ENCODE measurements at regions not wholly inside any gene's neighbourhood (a gene's known extent, or its start where the extent isn't known, plus 50 kb on each side); places are given as distances from the start of the nearest gene placed in this dataset.

- in situ Hi-C loops (cut with HindIII; ENCODE audit: low pct_unique_long_range_greater_than_20kb, low sequenced_read_pairs) = no loop called here
Measured at GRCh38 chr4:108393890-108394472, 225.2 kb upstream of the LEF1 start.

DNA sequence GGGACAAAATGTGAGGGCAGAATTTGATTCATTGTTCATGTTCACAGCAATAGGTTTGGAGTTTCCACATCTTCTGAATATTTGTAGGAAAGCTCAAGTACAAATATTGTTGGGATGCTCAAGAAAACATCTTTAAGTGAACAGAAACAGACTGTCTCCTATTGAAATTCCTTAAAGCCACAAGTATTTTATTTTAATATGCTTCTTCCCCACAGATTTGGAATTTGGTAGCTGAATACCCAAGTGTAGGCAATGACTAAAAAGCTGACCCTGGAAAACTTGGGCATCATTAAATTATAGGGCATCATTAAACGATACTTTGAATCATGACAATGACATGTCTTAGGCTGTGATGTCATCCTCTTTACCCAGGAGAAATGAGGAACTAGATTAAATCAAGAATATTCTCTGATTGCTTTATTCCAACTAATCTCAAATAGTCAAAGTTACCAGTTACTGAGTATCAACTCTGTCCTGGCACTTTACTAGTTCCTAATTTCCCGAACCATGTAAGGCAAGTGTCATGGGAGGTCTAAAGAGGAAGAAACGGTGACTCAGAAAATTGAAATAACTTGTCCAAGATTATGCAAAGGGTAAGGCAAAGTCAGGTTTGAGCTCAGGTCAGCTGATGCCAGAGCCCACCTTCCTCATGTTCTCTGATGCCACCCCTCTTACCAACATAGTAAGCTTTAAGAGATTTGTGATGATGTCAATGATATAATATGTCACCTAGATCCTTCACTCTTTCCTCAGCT, 223.1 kb upstream of the LEF1 start:
- in situ Hi-C loops (cut with HindIII; ENCODE audit: low pct_unique_long_range_greater_than_20kb, low sequenced_read_pairs) = no loop called here

More at GRCh38 chr4:108393890-108394472, 225.2 kb upstream of the LEF1 start:
- peak; percentile 37 for DNase-seq (ENCODE audit: low read depth, low spot score)

DNA sequence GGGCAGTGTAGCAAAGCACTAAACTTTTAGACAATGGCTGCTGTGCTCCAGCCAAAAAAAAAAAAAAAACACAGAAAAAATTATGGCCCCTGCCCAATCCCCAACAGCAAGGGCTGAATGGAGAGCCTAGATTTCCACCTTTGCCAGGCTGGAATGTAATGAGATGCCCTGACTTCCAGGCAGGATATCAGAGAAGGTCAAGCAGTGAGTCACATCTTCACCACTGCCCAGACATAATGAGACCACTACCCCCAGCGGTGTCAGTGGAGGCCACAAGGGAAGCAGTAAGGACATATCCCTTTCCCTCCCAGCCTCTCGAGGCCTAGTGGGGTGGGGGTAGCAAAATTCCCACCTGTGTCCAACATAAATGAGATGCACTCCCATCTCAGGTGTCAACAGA, 216.3 kb upstream of the LEF1 start:
- peak; percentile 36 for DNase-seq (ENCODE audit: low read depth, low spot score)
- in situ Hi-C loops (cut with HindIII; ENCODE audit: low pct_unique_long_range_greater_than_20kb, low sequenced_read_pairs) = no loop called here

More for the DNA sequence above, 223.1 kb upstream of the LEF1 start:
- no peak for DNase-seq (ENCODE audit: low read depth, low spot score)

DNA sequence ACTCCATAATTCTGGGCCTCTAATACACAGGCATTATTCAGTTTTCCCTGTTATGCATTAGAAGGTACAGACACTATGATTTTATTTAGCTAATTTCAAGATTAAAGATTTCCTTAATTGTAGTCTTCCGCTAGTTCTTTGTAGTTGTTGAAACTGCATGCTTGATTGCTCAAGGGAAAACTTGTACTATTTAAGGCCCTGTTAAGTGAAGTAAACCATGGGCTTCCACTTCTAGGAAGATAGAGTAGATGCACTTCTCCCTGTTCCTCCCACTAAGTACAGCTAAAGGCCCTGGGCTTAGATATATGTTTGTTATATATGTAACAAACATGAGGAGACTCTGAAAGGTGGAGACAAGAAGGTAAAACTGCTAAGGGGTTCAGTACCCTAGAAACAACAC, 215.8 kb upstream of the LEF1 start:
- DNase-seq (ENCODE audit: low read depth, low spot score) = no peak
- in situ Hi-C loops (cut with HindIII; ENCODE audit: low pct_unique_long_range_greater_than_20kb, low sequenced_read_pairs) = no loop called here

DNA sequence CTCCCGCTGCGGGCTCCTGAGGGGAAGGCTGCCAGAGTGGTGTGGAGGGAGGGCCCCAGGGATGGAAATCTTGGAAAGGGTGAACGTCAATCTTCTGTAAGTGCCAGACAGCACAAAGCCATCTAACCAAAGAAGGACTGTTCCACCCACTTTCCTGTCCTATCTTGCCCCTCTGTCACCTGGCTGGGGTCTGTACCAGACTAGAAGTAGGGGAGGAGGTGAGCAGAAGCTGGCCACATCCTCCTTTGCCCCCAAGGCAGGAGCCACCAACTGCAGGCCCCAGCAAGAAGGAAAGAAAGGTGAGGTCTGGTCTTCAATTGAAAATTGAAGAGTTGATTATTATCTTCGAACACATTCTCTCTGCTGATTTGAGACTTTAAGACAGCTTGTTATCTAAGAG, 214.4 kb upstream of the LEF1 start:
- in situ Hi-C loops (cut with HindIII; ENCODE audit: low pct_unique_long_range_greater_than_20kb, low sequenced_read_pairs) = no loop called here
- DNase-seq (ENCODE audit: low read depth, low spot score) = no peak

DNA sequence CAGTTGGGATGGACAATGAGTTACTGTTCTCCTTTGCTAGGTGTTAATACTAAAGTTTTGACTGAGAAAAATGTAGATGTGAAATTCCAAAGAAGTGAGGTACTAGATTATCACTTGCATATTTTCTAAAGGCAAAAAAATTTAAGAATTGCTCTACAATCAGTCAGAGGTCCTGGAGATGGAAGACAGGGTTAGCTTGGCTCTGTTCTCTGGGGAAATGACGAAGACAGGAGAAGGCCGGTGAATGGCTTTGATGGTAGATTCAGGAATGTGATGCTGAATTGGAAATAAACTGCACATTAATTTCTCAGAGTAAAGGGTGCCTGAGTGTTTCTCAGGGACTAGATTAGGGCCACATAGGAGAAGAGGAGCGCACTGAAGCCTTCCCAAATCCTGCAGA, 214.0 kb upstream of the LEF1 start:
- in situ Hi-C loops (cut with HindIII; ENCODE audit: low pct_unique_long_range_greater_than_20kb, low sequenced_read_pairs) = no loop called here
- no peak for DNase-seq (ENCODE audit: low read depth, low spot score)

- in situ Hi-C loops (cut with HindIII; ENCODE audit: low pct_unique_long_range_greater_than_20kb, low sequenced_read_pairs) = no loop called here
Measured at GRCh38 chr4:108378164-108378563, 209.4 kb upstream of the LEF1 start.

GRCh38 chr4:108377021-108377420, 208.3 kb upstream of the LEF1 start:
- DNase-seq (ENCODE audit: low read depth, low spot score) = peak; percentile 97
- in situ Hi-C loops (cut with HindIII; ENCODE audit: low pct_unique_long_range_greater_than_20kb, low sequenced_read_pairs) = no loop called here

More at GRCh38 chr4:108378164-108378563, 209.4 kb upstream of the LEF1 start:
- DNase-seq (ENCODE audit: low read depth, low spot score) = no peak

- in situ Hi-C loops (cut with HindIII; ENCODE audit: low pct_unique_long_range_greater_than_20kb, low sequenced_read_pairs) = no loop called here
Measured at GRCh38 chr4:108375434-108375833, 206.7 kb upstream of the LEF1 start.

GRCh38 chr4:108372681-108373080, 203.9 kb upstream of the LEF1 start:
- in situ Hi-C loops (cut with HindIII; ENCODE audit: low pct_unique_long_range_greater_than_20kb, low sequenced_read_pairs) = no loop called here
- DNase-seq (ENCODE audit: low read depth, low spot score) = no peak

More at GRCh38 chr4:108375434-108375833, 206.7 kb upstream of the LEF1 start:
- DNase-seq (ENCODE audit: low read depth, low spot score) = no peak

GRCh38 chr4:108371282-108371681, 202.6 kb upstream of the LEF1 start:
- in situ Hi-C loops (cut with HindIII; ENCODE audit: low pct_unique_long_range_greater_than_20kb, low sequenced_read_pairs) = no loop called here
- DNase-seq (ENCODE audit: low read depth, low spot score) = no peak

DNA sequence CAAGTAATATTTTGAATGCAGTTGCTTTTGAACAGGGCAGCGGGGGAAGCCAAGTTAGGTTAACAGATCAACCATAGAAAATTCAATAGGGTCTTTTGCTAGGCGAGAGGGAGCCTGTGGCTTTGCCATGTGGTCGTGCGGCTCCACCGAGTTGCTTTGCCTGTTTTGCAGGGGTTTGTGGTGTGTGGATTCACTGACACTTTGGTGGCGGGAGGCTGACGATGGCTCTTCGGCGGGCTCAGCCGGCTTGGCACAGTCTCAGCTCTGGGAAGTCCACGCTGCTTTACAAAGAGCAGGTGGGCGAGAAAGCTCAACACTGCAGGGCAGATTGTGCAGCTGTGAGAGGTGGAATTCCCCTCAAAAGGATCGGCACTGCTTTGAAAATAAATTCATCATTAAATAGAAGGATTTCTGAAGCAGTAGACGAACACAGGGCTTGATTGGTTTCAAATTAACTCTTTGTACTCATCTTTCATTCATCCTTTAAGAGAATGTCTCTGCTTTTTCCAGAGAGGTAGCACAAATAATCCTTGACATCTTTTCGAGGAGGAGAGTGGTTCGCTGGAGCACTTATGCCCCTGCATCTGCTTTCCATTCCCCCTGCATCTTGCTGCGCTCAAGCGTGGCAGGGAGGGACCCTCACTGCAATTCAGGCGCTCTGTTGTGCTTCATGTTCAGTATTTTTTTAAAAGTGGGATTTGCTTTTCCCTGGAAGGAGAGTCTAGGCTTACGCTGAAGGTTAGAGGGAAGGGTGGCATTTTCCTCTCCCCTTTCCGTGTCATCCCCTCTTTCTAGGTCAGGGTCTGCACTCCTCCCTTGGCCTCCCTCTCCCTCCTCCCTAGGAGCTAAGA, 201.8 kb upstream of the LEF1 start:
- no peak for DNase-seq (ENCODE audit: low read depth, low spot score)
- in situ Hi-C loops (cut with HindIII; ENCODE audit: low pct_unique_long_range_greater_than_20kb, low sequenced_read_pairs) = no loop called here

GRCh38 chr4:108369035-108369655, 200.4 kb upstream of the LEF1 start:
- no peak for DNase-seq (ENCODE audit: low read depth, low spot score)
- in situ Hi-C loops (cut with HindIII; ENCODE audit: low pct_unique_long_range_greater_than_20kb, low sequenced_read_pairs) = no loop called here

DNA sequence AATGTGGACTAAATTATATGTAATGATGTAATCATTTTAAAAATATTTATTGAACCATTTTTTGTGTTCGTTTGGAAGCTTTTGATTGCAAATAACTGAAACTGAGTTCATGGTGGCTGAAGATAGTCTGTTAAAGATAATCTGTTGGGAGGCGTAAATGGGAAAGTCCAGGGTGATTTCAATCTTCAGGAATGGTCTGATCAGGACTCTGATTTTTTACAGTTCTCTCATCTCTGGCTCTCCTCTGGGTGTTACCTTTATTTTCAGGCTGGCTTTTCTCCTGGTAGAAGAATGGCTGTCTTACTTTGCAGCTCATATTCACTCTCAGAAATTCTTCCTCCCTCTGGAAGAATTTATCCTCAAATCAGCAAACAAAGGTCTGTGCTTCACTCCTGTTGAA, 199.0 kb upstream of the LEF1 start:
- in situ Hi-C loops (cut with HindIII; ENCODE audit: low pct_unique_long_range_greater_than_20kb, low sequenced_read_pairs) = no loop called here
- no peak for DNase-seq (ENCODE audit: low read depth, low spot score)

DNA sequence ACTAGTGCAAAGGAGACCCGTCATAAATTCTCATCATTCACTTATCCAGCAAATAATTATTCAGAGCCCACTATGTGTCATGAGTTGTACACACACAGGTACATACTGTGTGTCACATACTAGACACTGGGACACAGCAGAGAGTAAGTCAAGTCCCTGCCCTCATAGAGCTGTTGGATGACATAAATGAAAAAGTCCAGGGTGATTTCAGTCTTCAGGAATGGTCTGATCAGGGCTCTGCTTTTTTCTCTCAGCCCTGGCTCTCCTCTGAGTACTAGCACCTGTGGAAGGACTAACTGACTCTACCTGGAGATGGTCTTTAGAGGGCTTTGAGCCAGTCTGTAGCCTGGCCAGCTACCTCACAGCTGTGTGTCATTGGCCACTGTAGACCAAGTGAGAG, 198.0 kb upstream of the LEF1 start:
- no peak for DNase-seq (ENCODE audit: low read depth, low spot score)
- in situ Hi-C loops (cut with HindIII; ENCODE audit: low pct_unique_long_range_greater_than_20kb, low sequenced_read_pairs) = no loop called here

DNA sequence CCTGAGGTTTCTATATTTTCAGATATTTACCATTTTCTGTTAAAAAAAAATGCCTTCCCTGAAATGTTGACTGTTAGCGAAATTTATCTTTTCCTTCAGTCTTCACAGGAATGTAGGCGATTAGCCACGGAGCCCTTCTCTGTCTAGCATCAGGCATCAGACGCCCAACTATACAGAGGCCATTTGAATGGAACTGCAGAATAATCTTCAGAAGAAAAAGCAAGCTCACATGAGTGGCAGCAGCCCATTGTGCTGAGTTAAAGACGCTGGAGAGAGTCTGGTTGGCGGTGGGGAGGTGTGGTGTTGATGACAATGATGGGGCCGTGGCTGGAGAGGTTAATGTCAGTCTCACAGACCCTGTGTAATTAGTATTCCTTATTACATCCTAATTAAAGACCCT, 196.8 kb upstream of the LEF1 start:
- in situ Hi-C loops (cut with HindIII; ENCODE audit: low pct_unique_long_range_greater_than_20kb, low sequenced_read_pairs) = no loop called here
- DNase-seq (ENCODE audit: low read depth, low spot score) = no peak

GRCh38 chr4:108361886-108362285, 193.2 kb upstream of the LEF1 start:
- in situ Hi-C loops (cut with HindIII; ENCODE audit: low pct_unique_long_range_greater_than_20kb, low sequenced_read_pairs) = no loop called here
- no peak for DNase-seq (ENCODE audit: low read depth, low spot score)

GRCh38 chr4:108361446-108361820, 192.7 kb upstream of the LEF1 start:
- in situ Hi-C loops (cut with HindIII; ENCODE audit: low pct_unique_long_range_greater_than_20kb, low sequenced_read_pairs) = no loop called here
- DNase-seq (ENCODE audit: low read depth, low spot score) = no peak
